Heart left ventricle (tissue), 16 donors: ENCODE measurements at regions not wholly inside any gene's neighbourhood (a gene's known extent, or its start where the extent isn't known, plus 50 kb on each side); places are given as distances from the start of the nearest gene placed in this dataset.
A peak's percentile ranks its signal among the peaks of the same experiment; 100 is the strongest.

Experiments used
- ATAC-seq, 4 donors: fragments of 200-7000 bp; cut with Tn5 transposase; one replicate each; pipeline ENCODE4 v1.9.1; 2020 to 2022; ENCODE audit warnings: moderate library complexity in 4 of 4, mild to moderate bottlenecking in 3 of 4, moderate number of reproducible peaks in 1 of 4
- DNase-seq, 5 donors: peaks; one replicate each; pipeline ENCODE4 v3.0.0-alpha.2; 2020
- H3K27ac ChIP-seq, 12 donors: fragments of 200-600 bp; sonication (generic) in 4 of 12; one replicate each; pipeline versions ENCODE4 v1.5.0 to v1.8.0; 2016 to 2022; ENCODE audit warnings: mild to moderate bottlenecking in 2 of 12
- H3K27me3 ChIP-seq, 9 donors: fragments of 200-600 bp; sonication (generic) in 2 of 9; one replicate each; pipeline versions ENCODE4 v1.5.1 to v1.8.0; 2016 to 2022; ENCODE audit warnings: mild to moderate bottlenecking in 3 of 9
- H3K36me3 ChIP-seq, 9 donors: fragments of 200-600 bp; sonication (generic) in 2 of 9; one replicate each; pipeline versions ENCODE4 v1.5.0 to v1.8.0; 2018 to 2022; ENCODE audit warnings: mild to moderate bottlenecking in 2 of 9
- H3K4me1 ChIP-seq, 12 donors: fragments of 200-600 bp; sonication (generic) in 4 of 12; one replicate each; pipeline versions ENCODE4 v1.5.0 to v1.8.0; 2016 to 2022; ENCODE audit warnings: mild to moderate bottlenecking in 3 of 12
- H3K4me3 ChIP-seq, 12 donors: fragments of 200-600 bp; sonication (generic) in 4 of 12; one replicate each; pipeline versions ENCODE4 v1.5.0 to v1.8.0; 2017 to 2022; ENCODE audit warnings: mild to moderate bottlenecking in 9 of 12, moderate library complexity in 4 of 12
- H3K9me3 ChIP-seq, 12 donors: fragments of 200-600 bp; sonication (generic) in 4 of 12; one replicate each; pipeline versions ENCODE4 v1.5.0 to v1.8.0; 2016 to 2022; ENCODE audit warnings: mild to moderate bottlenecking in 1 of 12
- POLR2A ChIP-seq, 2 donors: fragments of 450-650 bp; IDR thresholded peaks; one replicate each; pipeline ENCODE4 v1.6.1; 2017; ENCODE audit warnings: antibody characterized with exemption in 2 of 2, mild to moderate bottlenecking in 2 of 2, moderate library complexity in 2 of 2
- WGBS, 4 donors: extraction: QIAGEN DNeasy Blood & Tissue Kit in 2 of 4; methylation state at CpG; one replicate each; pipeline versions ENCODE4 v1.1.5 to v1.1.7; 2013 to 2018; 5-methylcytosine and 5-hydroxymethylcytosine counted together
- intact Hi-C, 10 donors: fragments of 100-400 bp; cut with DNase I; formaldehyde crosslinking; loops; one replicate each; pipeline versions ENCODE4 v1.11.1 to v1.14.2; 2022
- TF ChIP-seq, protein P1 (sequence below), 12 donors: fragments of 200-600 bp; sonication (generic) in 4 of 12; IDR thresholded peaks; one replicate each; pipeline versions ENCODE4 v1.5.0 to v1.8.0; 2018 to 2022; ENCODE audit warnings: antibody characterized with exemption in 12 of 12, mild to moderate bottlenecking in 5 of 12
- donor health status: ischemic (EF 13 %, LVEDD 7.1; RV severe dilation, severe dysfunction).
- donor health status: healthy with polysubstance abuse.
- donor health status: DM: no; HTN: yes; CAD: no.
- donor health status: DM: no; HTN: no; CAD: no.
- donor health status: ischemic (EF 25% LVEDD 6.9; RV normal size, moderate dysfunction).
- donor health status: ischemic (EF 25% LVEDD 5.7; RV mildly dilated, moderate dysfunction).
- donor health status: healthy.
- donor health status: DM: yes; HTN: yes; CAD: no.
- donor health status: ischemic (EF 35%, LVEDD 5.7; RV mildly dilated, moderate dysfunction).
- donor health status: nonischemic (EF 11% LVEDD 7.7; RV severe dilation, severe dysfunction).
- donor health status: DM: yes; HTN: yes; CAD: no.
- donor health status: PGD.
- donor health status: ischemic (EF 29% LVEDD 5.4; RV normal size, mild dysfunction).
- donor health status: nonischemic (EF 23%, LVEDD 6.1; RV moderate dilation, normal function).

DNA sequence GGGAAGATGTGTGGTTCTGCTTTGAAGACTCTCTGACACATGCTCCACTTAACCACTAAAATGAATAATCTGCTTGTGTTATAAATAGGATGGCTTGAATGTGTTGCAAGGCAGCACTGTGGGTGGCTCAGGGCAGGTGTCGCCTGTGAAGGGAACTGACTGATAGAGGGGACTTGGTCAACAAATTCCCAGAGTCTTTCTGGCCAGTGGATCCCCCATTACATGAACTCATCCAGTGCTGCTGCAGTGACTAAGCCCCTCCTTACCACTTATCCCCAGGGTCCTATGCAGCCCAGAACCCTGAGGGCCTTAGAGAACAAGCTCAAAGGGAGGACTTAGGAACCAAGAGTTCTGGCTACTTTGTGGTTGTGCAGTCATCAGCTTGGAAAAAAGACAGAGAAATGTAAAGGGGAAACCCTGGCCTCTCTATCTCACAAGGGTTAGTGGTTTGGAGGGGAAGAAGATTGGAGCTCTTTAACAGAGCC is 226.2 kb upstream of the TNP1 start:
- peaks cover 0 to 29% (median 3%) of the 10 kb centered on the region in 12 donors for H3K4me1 ChIP-seq
- no peaks in the 10 kb centered on the region for H3K36me3 ChIP-seq
- peak overlapping the region in 2 of 12 donors; percentile 2 to 44 for H3K27ac ChIP-seq
- no peaks in the 10 kb centered on the region for H3K27me3 ChIP-seq
- peak in 2 of 5 donors; percentile 25 to 35 for DNase-seq
- no peaks in the 10 kb centered on the region for H3K9me3 ChIP-seq
- intact Hi-C loops, result no loop called here
- H3K4me3 ChIP-seq, result no peak overlapping the region
- peak; percentile 67 to 81 (median 69) for ATAC-seq
- no peak for TF ChIP-seq POLR2A (IDR thresholded peaks at IDR 0.05)
- TF ChIP-seq, protein P1, sequence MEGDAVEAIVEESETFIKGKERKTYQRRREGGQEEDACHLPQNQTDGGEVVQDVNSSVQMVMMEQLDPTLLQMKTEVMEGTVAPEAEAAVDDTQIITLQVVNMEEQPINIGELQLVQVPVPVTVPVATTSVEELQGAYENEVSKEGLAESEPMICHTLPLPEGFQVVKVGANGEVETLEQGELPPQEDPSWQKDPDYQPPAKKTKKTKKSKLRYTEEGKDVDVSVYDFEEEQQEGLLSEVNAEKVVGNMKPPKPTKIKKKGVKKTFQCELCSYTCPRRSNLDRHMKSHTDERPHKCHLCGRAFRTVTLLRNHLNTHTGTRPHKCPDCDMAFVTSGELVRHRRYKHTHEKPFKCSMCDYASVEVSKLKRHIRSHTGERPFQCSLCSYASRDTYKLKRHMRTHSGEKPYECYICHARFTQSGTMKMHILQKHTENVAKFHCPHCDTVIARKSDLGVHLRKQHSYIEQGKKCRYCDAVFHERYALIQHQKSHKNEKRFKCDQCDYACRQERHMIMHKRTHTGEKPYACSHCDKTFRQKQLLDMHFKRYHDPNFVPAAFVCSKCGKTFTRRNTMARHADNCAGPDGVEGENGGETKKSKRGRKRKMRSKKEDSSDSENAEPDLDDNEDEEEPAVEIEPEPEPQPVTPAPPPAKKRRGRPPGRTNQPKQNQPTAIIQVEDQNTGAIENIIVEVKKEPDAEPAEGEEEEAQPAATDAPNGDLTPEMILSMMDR (IDR thresholded peaks at IDR 0.05), result no peak
- 62 to 81% (median 68%) methylated on average over 1 of the region's 1 CpG for WGBS, 4 donors

DNA sequence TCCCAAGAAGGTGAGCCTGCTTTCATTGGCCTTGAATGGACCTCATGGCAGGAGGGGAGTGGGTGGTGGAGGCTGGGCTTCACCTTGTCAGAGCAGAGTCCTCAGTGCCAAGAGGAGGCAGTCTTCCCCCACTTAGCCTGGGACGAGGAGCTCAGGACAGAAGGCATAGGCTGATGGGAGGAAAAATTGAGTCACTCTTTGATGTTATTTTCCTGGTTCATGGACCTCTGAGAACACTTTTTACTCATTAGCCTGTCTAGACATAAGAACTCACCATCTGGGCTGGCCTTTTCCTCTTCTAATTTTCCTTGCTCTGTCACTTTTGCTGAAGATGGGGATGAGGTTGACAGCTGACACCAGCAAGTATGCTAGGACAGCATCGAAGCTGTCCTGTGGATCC is 225.7 kb upstream of the TNP1 start:
- WGBS, 4 donors, result 85 to 93% (median 89%) methylated on average over 2 of the region's 2 CpGs
- TF ChIP-seq, protein P1 (IDR thresholded peaks at IDR 0.05), result no peak
- TF ChIP-seq POLR2A (IDR thresholded peaks at IDR 0.05), result no peak
- Histone ChIP-seq H3K9me3 (no peaks in the 10 kb centered on the region), H3K36me3 (no peaks in the 10 kb centered on the region), H3K4me3 (no peak overlapping the region), H3K4me1 (peaks cover 0 to 25% (median 2%) of the 10 kb centered on the region in 12 donors), H3K27me3 (no peaks in the 10 kb centered on the region), H3K27ac (peak overlapping the region in 2 of 12 donors; percentile 2 to 44)
- intact Hi-C loops, result no loop called here
- DNase-seq (no peak), ATAC-seq (peak in 3 of 4 donors; percentile 29 to 78 (median 59))

DNA sequence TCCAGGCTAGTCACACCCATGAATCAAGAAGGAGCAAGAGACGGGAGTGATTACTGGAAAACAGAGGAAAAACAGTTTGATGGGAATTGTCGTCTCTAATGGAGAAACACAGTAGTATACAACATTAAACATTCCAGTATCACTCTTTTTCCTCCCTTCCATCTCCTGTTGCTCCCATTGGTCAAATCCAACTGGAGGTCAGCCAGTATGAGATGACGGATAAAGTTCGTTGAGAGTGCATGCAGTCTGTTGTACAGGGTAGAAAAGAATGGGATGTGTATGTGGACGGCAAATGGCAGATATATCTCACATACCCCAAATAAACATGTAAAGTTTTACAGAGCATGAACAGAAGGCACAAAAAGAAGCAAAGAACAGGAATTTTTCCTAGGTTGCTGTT is 221.9 kb upstream of the TNP1 start:
- DNase-seq (no peak), ATAC-seq (no peak)
- no peaks in the 10 kb centered on the region for H3K27me3 ChIP-seq
- no peak for TF ChIP-seq POLR2A (IDR thresholded peaks at IDR 0.05)
- TF ChIP-seq, protein P1 (IDR thresholded peaks at IDR 0.05), result no peak
- H3K4me3 ChIP-seq, result no peak overlapping the region
- intact Hi-C loops, result no loop called here
- H3K9me3 ChIP-seq, result no peaks in the 10 kb centered on the region
- peaks cover 0 to 12% (median under 1%) of the 10 kb centered on the region in 12 donors for H3K4me1 ChIP-seq
- no peaks in the 10 kb centered on the region for H3K36me3 ChIP-seq
- WGBS, 4 donors, result 86 to 92% (median 89%) methylated on average over 5 of the region's 5 CpGs
- no peak overlapping the region for H3K27ac ChIP-seq

DNA sequence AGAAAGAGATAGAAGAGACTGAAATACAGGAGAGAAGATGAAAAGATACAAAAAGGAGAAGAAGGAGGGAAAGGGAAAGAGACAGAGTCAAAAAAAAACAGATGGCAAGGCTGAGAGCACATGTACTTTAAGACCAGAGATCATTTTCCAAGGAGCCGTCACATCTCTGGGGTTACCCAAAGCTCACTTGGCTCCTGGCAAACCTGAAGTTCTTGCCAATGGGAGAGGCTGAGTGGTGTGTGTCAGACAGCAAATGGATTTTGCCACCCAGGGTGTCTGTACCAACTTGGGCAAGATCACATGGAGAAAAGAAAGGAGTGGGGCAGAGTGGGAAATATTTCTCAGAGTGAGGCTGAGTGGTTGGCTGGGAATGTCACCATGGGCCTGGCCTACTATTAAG is 219.3 kb upstream of the TNP1 start:
- no peaks in the 10 kb centered on the region for H3K27me3 ChIP-seq
- ATAC-seq, result no peak
- 89 to 100% (median 91%) methylated on average over 1 of the region's 1 CpG for WGBS, 4 donors
- TF ChIP-seq POLR2A (IDR thresholded peaks at IDR 0.05), result no peak
- TF ChIP-seq, protein P1 (IDR thresholded peaks at IDR 0.05), result no peak
- H3K4me3 ChIP-seq, result no peak overlapping the region
- intact Hi-C loops, result loop anchor here in 1 of 10 donors (10.0 kb wide), 1 partner anchor 196 kb away; no protein-coding TSS in a partner anchor
- no peak overlapping the region for H3K27ac ChIP-seq
- H3K4me1 ChIP-seq, result peaks cover 0 to 28% (median 19%) of the 10 kb centered on the region in 12 donors
- no peak for DNase-seq
- no peaks in the 10 kb centered on the region for H3K36me3 ChIP-seq
- H3K9me3 ChIP-seq, result no peaks in the 10 kb centered on the region
